ENCODE measurements at regions not wholly inside any gene's neighbourhood (a gene's known extent, or its start where the extent isn't known, plus 50 kb on each side); places are given as distances from the start of the nearest gene placed in this dataset.
A peak's percentile ranks its signal among the peaks of the same experiment; 100 is the strongest.

DNA sequence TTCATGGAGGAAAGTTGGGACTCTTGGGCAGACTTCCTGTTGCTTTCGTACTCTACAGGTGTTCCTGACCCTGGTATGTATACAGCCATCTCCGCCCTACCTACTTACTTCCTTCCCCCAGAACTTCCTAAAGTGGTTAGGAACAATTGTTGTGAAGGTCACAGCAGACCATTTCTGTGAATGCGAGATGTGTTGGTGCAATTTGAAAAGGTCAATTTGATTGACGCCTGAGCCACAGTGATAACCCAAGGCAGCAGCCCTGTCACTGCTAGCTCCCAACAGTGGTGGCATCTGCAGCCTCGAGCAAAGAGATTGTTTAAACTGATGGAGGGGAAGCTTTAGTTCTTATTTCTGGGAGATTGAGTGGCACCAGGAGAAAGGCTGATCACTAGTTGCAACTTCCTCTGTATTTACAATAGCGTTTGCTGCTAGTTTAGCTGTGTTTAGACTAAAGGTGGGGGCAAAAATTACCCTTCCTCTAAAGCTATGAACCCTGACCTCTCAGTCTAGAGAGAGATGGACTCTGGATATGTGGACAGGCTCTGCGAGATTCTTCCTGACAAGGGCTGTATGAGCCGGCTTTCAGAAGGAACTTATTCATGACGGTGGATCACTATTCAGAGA, 78.3 kb upstream of the MAP4K3 start (continued):
- TF ChIP-seq FOXP4 (CRISPR knock-in tag; IDR thresholded peaks at IDR 0.05) (peak; percentile 93), ZNF772 (CRISPR knock-in tag; IDR thresholded peaks at IDR 0.05) (peak; percentile 39; the same call in 1 of the 2 replicates), FOXK2 (IDR thresholded peaks at IDR 0.05) (peak; percentile 22; the same call in 1 of the 2 replicates), BCL6 (CRISPR knock-in tag; IDR thresholded peaks at IDR 0.05) (peak; percentile 82), CBX1 (IDR thresholded peaks at IDR 0.05; ENCODE audit: low read depth) (peak; percentile 42), HNRNPLL (IDR thresholded peaks at IDR 0.05; ENCODE audit: low read depth, low read length, poor library complexity, severe bottlenecking) (no peak), SALL1 (CRISPR knock-in tag; IDR thresholded peaks at IDR 0.05) (peak; percentile 73), ZNF766 (CRISPR knock-in tag; IDR thresholded peaks at IDR 0.05; ENCODE audit: borderline replicate concordance) (peak; percentile 37; the same call in 1 of the 2 replicates), ZNF746 (CRISPR knock-in tag; IDR thresholded peaks at IDR 0.05) (peak; percentile 62; the same call in 1 of the 2 replicates), ARID4A (CRISPR knock-in tag; IDR thresholded peaks at IDR 0.05; ENCODE audit: borderline replicate concordance) (peak; percentile 67), JUND (CRISPR knock-in tag; IDR thresholded peaks at IDR 0.05) (0 out of 2 replicates have a peak, but pooled peaks have one; percentile 6), IKZF5 (CRISPR knock-in tag; IDR thresholded peaks at IDR 0.05) (peak; percentile 42), GFI1 (CRISPR knock-in tag; IDR thresholded peaks at IDR 0.05; ENCODE audit: borderline replicate concordance) (peak; percentile 93), HOXA3 (CRISPR knock-in tag; IDR thresholded peaks at IDR 0.05) (no peak), ZNF431 (CRISPR knock-in tag; IDR thresholded peaks at IDR 0.05; ENCODE audit: borderline replicate concordance, low read depth) (peak; percentile 68; the same call in 1 of the 2 replicates)
- TF ChIP-seq, protein P1, sequence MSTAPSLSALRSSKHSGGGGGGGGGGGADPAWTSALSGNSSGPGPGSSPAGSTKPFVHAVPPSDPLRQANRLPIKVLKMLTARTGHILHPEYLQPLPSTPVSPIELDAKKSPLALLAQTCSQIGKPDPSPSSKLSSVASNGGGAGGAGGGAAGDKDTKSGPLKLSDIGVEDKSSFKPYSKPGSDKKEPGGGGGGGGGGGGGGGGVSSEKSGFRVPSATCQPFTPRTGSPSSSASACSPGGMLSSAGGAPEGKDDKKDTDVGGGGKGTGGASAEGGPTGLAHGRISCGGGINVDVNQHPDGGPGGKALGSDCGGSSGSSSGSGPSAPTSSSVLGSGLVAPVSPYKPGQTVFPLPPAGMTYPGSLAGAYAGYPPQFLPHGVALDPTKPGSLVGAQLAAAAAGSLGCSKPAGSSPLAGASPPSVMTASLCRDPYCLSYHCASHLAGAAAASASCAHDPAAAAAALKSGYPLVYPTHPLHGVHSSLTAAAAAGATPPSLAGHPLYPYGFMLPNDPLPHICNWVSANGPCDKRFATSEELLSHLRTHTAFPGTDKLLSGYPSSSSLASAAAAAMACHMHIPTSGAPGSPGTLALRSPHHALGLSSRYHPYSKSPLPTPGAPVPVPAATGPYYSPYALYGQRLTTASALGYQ (CRISPR knock-in tag; IDR thresholded peaks at IDR 0.05), result peak; percentile 86
- TF ChIP-seq, protein P2, sequence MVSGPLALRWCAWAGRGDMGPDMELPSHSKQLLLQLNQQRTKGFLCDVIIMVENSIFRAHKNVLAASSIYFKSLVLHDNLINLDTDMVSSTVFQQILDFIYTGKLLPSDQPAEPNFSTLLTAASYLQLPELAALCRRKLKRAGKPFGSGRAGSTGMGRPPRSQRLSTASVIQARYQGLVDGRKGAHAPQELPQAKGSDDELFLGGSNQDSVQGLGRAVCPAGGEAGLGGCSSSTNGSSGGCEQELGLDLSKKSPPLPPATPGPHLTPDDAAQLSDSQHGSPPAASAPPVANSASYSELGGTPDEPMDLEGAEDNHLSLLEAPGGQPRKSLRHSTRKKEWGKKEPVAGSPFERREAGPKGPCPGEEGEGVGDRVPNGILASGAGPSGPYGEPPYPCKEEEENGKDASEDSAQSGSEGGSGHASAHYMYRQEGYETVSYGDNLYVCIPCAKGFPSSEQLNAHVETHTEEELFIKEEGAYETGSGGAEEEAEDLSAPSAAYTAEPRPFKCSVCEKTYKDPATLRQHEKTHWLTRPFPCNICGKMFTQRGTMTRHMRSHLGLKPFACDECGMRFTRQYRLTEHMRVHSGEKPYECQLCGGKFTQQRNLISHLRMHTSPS (CRISPR knock-in tag; IDR thresholded peaks at IDR 0.05; ENCODE audit: low read depth), result peak; percentile 18; the same call in 1 of the 2 replicates
